Tibial nerve (tissue), 4 donors: ENCODE measurements at regions not wholly inside any gene's neighbourhood (a gene's known extent, or its start where the extent isn't known, plus 50 kb on each side); places are given as distances from the start of the nearest gene placed in this dataset.

Experiments
- CTCF ChIP-seq, 5 experiments: fragments of 200-600 bp in 3 of 5; fragments of 450-650 bp in 2 of 5; sonication (generic) in 3 of 5; IDR thresholded peaks; one replicate each; pipeline ENCODE4 v1.5.1; 2016 to 2019; ENCODE audit warnings: antibody characterized with exemption in 5 of 5, mild to moderate bottlenecking in 3 of 5, moderate library complexity in 2 of 5
- EP300 ChIP-seq, 2 donors: sonication (generic); formaldehyde crosslinking; IDR thresholded peaks; one replicate each; pipeline ENCODE4 v1.6.1; 2017; ENCODE audit warnings: antibody characterized with exemption in 2 of 2, mild to moderate bottlenecking in 1 of 2

GRCh38 chr12:68465227-68465626 is 133.1 kb upstream of the MDM1 start:
- TF ChIP-seq CTCF (IDR thresholded peaks at IDR 0.05) (no peak), EP300 (IDR thresholded peaks at IDR 0.05) (no peak)
